ENCODE measurements at regions not wholly inside any gene's neighbourhood (a gene's known extent, or its start where the extent isn't known, plus 50 kb on each side); places are given as distances from the start of the nearest gene placed in this dataset.
"Not testable (repeated sequence)": the region's sequence is repeated elsewhere in the genome, so short reads cannot be mapped to it uniquely, and the experiment has no call there.

- Histone ChIP-seq H3K27me3 (ENCODE audit: control insufficient read depth, insufficient read depth, low read length) (no peaks in the 10 kb centered on the region), H3K4me3 (ENCODE audit: low read depth, low read length) (no peak overlapping the region), H3K9ac (ENCODE audit: low read depth, low read length) (no peak overlapping the region), H3K4me1 (ENCODE audit: control insufficient read depth, insufficient read depth, low read length) (peaks cover 25% of the 10 kb centered on the region), H3K36me3 (ENCODE audit: control insufficient read depth, insufficient read depth, low read length) (no peaks in the 10 kb centered on the region), H3K9me3 (ENCODE audit: control insufficient read depth, insufficient read depth, low read length) (no peaks in the 10 kb centered on the region)
Measured at GRCh38 chr1:80536461-80536860, 1264.3 kb upstream of the ADGRL2 start.

GRCh38 chr1:80535466-80535865, 1265.3 kb upstream of the ADGRL2 start:
- Histone ChIP-seq H3K9me3 (ENCODE audit: control insufficient read depth, insufficient read depth, low read length) (no peaks in the 10 kb centered on the region), H3K27me3 (ENCODE audit: control insufficient read depth, insufficient read depth, low read length) (no peaks in the 10 kb centered on the region), H3K4me3 (ENCODE audit: low read depth, low read length) (no peak overlapping the region), H3K36me3 (ENCODE audit: control insufficient read depth, insufficient read depth, low read length) (no peaks in the 10 kb centered on the region), H3K4me1 (ENCODE audit: control insufficient read depth, insufficient read depth, low read length) (peaks cover 25% of the 10 kb centered on the region), H3K9ac (ENCODE audit: low read depth, low read length) (no peak overlapping the region)

GRCh38 chr1:80534606-80535360, 1266.0 kb upstream of the ADGRL2 start:
- Histone ChIP-seq H3K4me3 (ENCODE audit: low read depth, low read length) (no peak overlapping the region), H3K4me1 (ENCODE audit: control insufficient read depth, insufficient read depth, low read length) (peaks cover 25% of the 10 kb centered on the region), H3K9ac (ENCODE audit: low read depth, low read length) (peak overlapping the region; percentile 28), H3K27me3 (ENCODE audit: control insufficient read depth, insufficient read depth, low read length) (no peaks in the 10 kb centered on the region), H3K9me3 (ENCODE audit: control insufficient read depth, insufficient read depth, low read length) (no peaks in the 10 kb centered on the region), H3K36me3 (ENCODE audit: control insufficient read depth, insufficient read depth, low read length) (no peaks in the 10 kb centered on the region)

GRCh38 chr1:80533775-80534334, 1266.9 kb upstream of the ADGRL2 start:
- Histone ChIP-seq H3K4me1 (ENCODE audit: control insufficient read depth, insufficient read depth, low read length) (peaks cover 25% of the 10 kb centered on the region), H3K9ac (ENCODE audit: low read depth, low read length) (no peak overlapping the region), H3K9me3 (ENCODE audit: control insufficient read depth, insufficient read depth, low read length) (no peaks in the 10 kb centered on the region), H3K27me3 (ENCODE audit: control insufficient read depth, insufficient read depth, low read length) (no peaks in the 10 kb centered on the region), H3K36me3 (ENCODE audit: control insufficient read depth, insufficient read depth, low read length) (no peaks in the 10 kb centered on the region), H3K4me3 (ENCODE audit: low read depth, low read length) (no peak overlapping the region)

GRCh38 chr1:80533093-80533492, 1267.6 kb upstream of the ADGRL2 start:
- Histone ChIP-seq H3K4me3 (ENCODE audit: low read depth, low read length) (no peak overlapping the region), H3K27me3 (ENCODE audit: control insufficient read depth, insufficient read depth, low read length) (no peaks in the 10 kb centered on the region), H3K9me3 (ENCODE audit: control insufficient read depth, insufficient read depth, low read length) (no peaks in the 10 kb centered on the region), H3K4me1 (ENCODE audit: control insufficient read depth, insufficient read depth, low read length) (peaks cover 25% of the 10 kb centered on the region), H3K36me3 (ENCODE audit: control insufficient read depth, insufficient read depth, low read length) (no peaks in the 10 kb centered on the region), H3K9ac (ENCODE audit: low read depth, low read length) (no peak overlapping the region)

- no peaks in the 10 kb centered on the region for H3K9me3 ChIP-seq (ENCODE audit: control insufficient read depth, insufficient read depth, low read length)
- H3K27me3 ChIP-seq (ENCODE audit: control insufficient read depth, insufficient read depth, low read length): no peaks in the 10 kb centered on the region
- H3K36me3 ChIP-seq (ENCODE audit: control insufficient read depth, insufficient read depth, low read length): no peaks in the 10 kb centered on the region
- H3K9ac ChIP-seq (ENCODE audit: low read depth, low read length): no peak overlapping the region
- H3K4me3 ChIP-seq (ENCODE audit: low read depth, low read length): no peak overlapping the region
- H3K4me1 ChIP-seq (ENCODE audit: control insufficient read depth, insufficient read depth, low read length): peaks cover 22% of the 10 kb centered on the region
Measured at GRCh38 chr1:80531182-80531581, 1269.6 kb upstream of the ADGRL2 start.

- no peak overlapping the region for H3K9ac ChIP-seq (ENCODE audit: low read depth, low read length)
- no peaks in the 10 kb centered on the region for H3K9me3 ChIP-seq (ENCODE audit: control insufficient read depth, insufficient read depth, low read length)
- no peaks in the 10 kb centered on the region for H3K27me3 ChIP-seq (ENCODE audit: control insufficient read depth, insufficient read depth, low read length)
- H3K4me3 ChIP-seq (ENCODE audit: low read depth, low read length): no peak overlapping the region
- H3K4me1 ChIP-seq (ENCODE audit: control insufficient read depth, insufficient read depth, low read length): peaks cover 13% of the 10 kb centered on the region
- H3K36me3 ChIP-seq (ENCODE audit: control insufficient read depth, insufficient read depth, low read length): no peaks in the 10 kb centered on the region
Measured at GRCh38 chr1:80529546-80529945, 1271.2 kb upstream of the ADGRL2 start.

- Histone ChIP-seq H3K9me3 (ENCODE audit: control insufficient read depth, insufficient read depth, low read length) (no peaks in the 10 kb centered on the region), H3K36me3 (ENCODE audit: control insufficient read depth, insufficient read depth, low read length) (no peaks in the 10 kb centered on the region), H3K9ac (ENCODE audit: low read depth, low read length) (no peak overlapping the region), H3K4me3 (ENCODE audit: low read depth, low read length) (no peak overlapping the region), H3K27me3 (ENCODE audit: control insufficient read depth, insufficient read depth, low read length) (no peaks in the 10 kb centered on the region), H3K4me1 (ENCODE audit: control insufficient read depth, insufficient read depth, low read length) (no peaks in the 10 kb centered on the region)
Measured at GRCh38 chr1:80523861-80524260, 1276.9 kb upstream of the ADGRL2 start.

- not testable (repeated sequence) for H3K27me3 ChIP-seq (ENCODE audit: control insufficient read depth, insufficient read depth, low read length); H3K4me1 ChIP-seq (ENCODE audit: control insufficient read depth, insufficient read depth, low read length); H3K9ac ChIP-seq (ENCODE audit: low read depth, low read length); H3K36me3 ChIP-seq (ENCODE audit: control insufficient read depth, insufficient read depth, low read length); H3K9me3 ChIP-seq (ENCODE audit: control insufficient read depth, insufficient read depth, low read length); H3K4me3 ChIP-seq (ENCODE audit: low read depth, low read length)
Measured at GRCh38 chr1:80523071-80523470, 1277.7 kb upstream of the ADGRL2 start.

- Histone ChIP-seq H3K9ac (ENCODE audit: low read depth, low read length) (no peak overlapping the region), H3K4me3 (ENCODE audit: low read depth, low read length) (no peak overlapping the region), H3K9me3 (ENCODE audit: control insufficient read depth, insufficient read depth, low read length) (no peaks in the 10 kb centered on the region), H3K4me1 (ENCODE audit: control insufficient read depth, insufficient read depth, low read length) (no peaks in the 10 kb centered on the region), H3K36me3 (ENCODE audit: control insufficient read depth, insufficient read depth, low read length) (no peaks in the 10 kb centered on the region), H3K27me3 (ENCODE audit: control insufficient read depth, insufficient read depth, low read length) (no peaks in the 10 kb centered on the region)
Measured at GRCh38 chr1:80520949-80521348, 1279.8 kb upstream of the ADGRL2 start.

- Histone ChIP-seq H3K36me3 (ENCODE audit: control insufficient read depth, insufficient read depth, low read length) (no peaks in the 10 kb centered on the region), H3K4me3 (ENCODE audit: low read depth, low read length) (no peak overlapping the region), H3K9me3 (ENCODE audit: control insufficient read depth, insufficient read depth, low read length) (no peaks in the 10 kb centered on the region), H3K27me3 (ENCODE audit: control insufficient read depth, insufficient read depth, low read length) (no peaks in the 10 kb centered on the region), H3K9ac (ENCODE audit: low read depth, low read length) (no peak overlapping the region), H3K4me1 (ENCODE audit: control insufficient read depth, insufficient read depth, low read length) (no peaks in the 10 kb centered on the region)
Measured at GRCh38 chr1:80517062-80517461, 1283.7 kb upstream of the ADGRL2 start.

GRCh38 chr1:80509965-80510522, 1290.7 kb upstream of the ADGRL2 start:
- Histone ChIP-seq H3K4me3 (ENCODE audit: low read depth, low read length) (no peak overlapping the region), H3K4me1 (ENCODE audit: control insufficient read depth, insufficient read depth, low read length) (peaks cover 8% of the 10 kb centered on the region), H3K36me3 (ENCODE audit: control insufficient read depth, insufficient read depth, low read length) (no peaks in the 10 kb centered on the region), H3K9me3 (ENCODE audit: control insufficient read depth, insufficient read depth, low read length) (no peaks in the 10 kb centered on the region), H3K27me3 (ENCODE audit: control insufficient read depth, insufficient read depth, low read length) (no peaks in the 10 kb centered on the region), H3K9ac (ENCODE audit: low read depth, low read length) (no peak overlapping the region)

All from iPS-15b (cell line).